ENCODE measurements at regions not wholly inside any gene's neighbourhood (a gene's known extent, or its start where the extent isn't known, plus 50 kb on each side); places are given as distances from the start of the nearest gene placed in this dataset.

DNA sequence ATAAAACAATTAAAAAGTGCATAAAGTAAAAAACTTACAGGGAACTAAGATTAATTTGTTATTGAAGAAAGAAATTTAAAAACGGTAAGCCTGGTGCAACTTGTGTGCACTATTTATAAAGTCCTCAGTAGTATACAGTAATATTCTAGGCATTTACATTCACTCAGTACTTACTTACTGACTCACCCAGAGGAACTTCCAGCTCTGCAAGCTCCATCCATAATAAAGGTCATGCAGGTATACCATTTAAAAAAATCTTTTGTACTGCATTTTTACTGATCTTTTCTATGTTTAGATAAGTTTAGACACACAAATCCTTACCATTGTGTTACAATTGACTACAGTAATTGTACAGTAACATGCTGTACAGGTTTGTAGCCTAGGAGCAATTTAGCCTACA lies 51.5 kb upstream of the NXPH2 start:
- no peak for DNase-seq
- no peaks in the 10 kb centered on the region for H3K4me1 Mint-ChIP-seq (ENCODE audit: low read depth)
- no peaks in the 10 kb centered on the region for H3K36me3 Mint-ChIP-seq (ENCODE audit: insufficient read depth in 2 of 2)
- no peak overlapping the region for H3K27ac Mint-ChIP-seq
- no peak overlapping the region for H3K4me3 Mint-ChIP-seq
- peaks cover 16% of the 10 kb centered on the region for H3K27me3 Mint-ChIP-seq (ENCODE audit: low read depth)
- no peaks in the 10 kb centered on the region for H3K9me3 Mint-ChIP-seq
- no peak for ATAC-seq (replicated peaks in 1 of 2)

DNA sequence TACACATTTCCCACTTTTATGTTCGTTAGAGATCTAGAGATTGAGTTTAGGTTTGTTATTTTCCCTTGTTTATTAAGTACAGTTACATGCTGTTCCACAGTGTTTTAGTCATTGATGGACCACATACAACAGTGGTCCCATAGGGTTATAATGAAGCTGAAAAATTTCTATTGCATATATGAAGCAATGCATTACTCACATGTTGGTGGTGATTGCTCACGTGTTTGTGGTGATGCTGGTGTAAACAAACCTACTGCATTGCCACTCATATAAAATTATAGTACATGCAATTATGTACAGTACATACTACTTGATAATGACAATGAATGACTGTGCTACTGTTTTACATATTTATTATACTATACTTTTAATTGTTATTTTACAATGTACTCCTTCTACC lies 51.0 kb upstream of the NXPH2 start:
- H3K36me3 Mint-ChIP-seq (ENCODE audit: insufficient read depth in 2 of 2): no peaks in the 10 kb centered on the region
- DNase-seq (no peak), ATAC-seq (replicated peaks in 1 of 2) (no peak)
- no peaks in the 10 kb centered on the region for H3K4me1 Mint-ChIP-seq (ENCODE audit: low read depth)
- no peak overlapping the region for H3K4me3 Mint-ChIP-seq
- peaks cover 16% of the 10 kb centered on the region for H3K27me3 Mint-ChIP-seq (ENCODE audit: low read depth)
- no peaks in the 10 kb centered on the region for H3K9me3 Mint-ChIP-seq
- H3K27ac Mint-ChIP-seq: no peak overlapping the region

DNA sequence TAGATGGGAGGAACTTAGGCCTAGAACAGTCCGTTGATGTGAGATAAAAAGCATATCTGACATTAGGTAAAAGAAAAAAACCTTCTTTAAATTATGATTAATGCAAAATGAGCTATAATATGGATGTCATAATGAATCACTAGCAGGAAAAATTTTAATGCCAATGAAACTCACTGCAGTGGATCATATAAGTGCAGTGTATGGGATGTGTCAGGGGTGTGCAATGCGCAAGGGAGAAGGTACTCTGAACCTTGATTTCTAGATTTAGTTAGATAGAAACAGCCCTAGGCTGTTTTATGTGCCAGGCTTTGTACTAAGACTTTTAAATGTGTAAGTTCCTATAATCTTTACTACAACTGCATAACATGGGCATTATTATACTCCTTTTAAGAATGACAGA lies 50.4 kb upstream of the NXPH2 start:
- ATAC-seq (replicated peaks in 1 of 2) (no peak), DNase-seq (no peak)
- H3K4me3 Mint-ChIP-seq: no peak overlapping the region
- peaks cover 16% of the 10 kb centered on the region for H3K27me3 Mint-ChIP-seq (ENCODE audit: low read depth)
- no peaks in the 10 kb centered on the region for H3K9me3 Mint-ChIP-seq
- no peaks in the 10 kb centered on the region for H3K4me1 Mint-ChIP-seq (ENCODE audit: low read depth)
- H3K27ac Mint-ChIP-seq: no peak overlapping the region
- H3K36me3 Mint-ChIP-seq (ENCODE audit: insufficient read depth in 2 of 2): no peaks in the 10 kb centered on the region
